HG03108 (cell line): ENCODE measurements at regions not wholly inside any gene's neighbourhood (a gene's known extent, or its start where the extent isn't known, plus 50 kb on each side); places are given as distances from the start of the nearest gene placed in this dataset.
A peak's percentile ranks its signal among the peaks of the same experiment; 100 is the strongest.
"Not testable (repeated sequence)": the region's sequence is repeated elsewhere in the genome, so short reads cannot be mapped to it uniquely, and the experiment has no call there.

Experiments
- ATAC-seq: cut with Tn5 transposase; IDR thresholded peaks from one replicate; pipeline ENCODE4 v1.9.1; 2021; ENCODE audit warnings: moderate library complexity; ENCODE audit not compliant: unreplicated experiment

DNA sequence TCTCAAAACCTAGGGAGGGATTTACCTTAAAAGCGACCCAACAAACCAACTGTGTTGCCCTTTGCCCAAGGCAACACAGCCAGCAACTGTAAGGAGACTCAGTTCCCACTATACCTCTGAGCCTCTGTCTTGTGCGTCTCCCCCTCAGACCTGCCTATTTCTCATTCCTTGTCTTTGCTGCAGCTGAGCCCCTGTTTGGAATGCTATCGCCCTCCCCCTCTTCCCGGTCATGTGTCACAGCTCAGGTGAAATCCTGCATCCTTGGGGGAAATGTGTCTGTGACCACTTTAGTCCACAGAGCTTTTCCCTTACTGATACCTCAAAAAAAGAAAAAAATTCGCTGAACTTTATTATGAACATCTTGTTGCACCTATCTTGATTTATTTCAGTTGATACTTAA, 52.0 kb upstream of the LRIG1 start:
- ATAC-seq = no peak

DNA sequence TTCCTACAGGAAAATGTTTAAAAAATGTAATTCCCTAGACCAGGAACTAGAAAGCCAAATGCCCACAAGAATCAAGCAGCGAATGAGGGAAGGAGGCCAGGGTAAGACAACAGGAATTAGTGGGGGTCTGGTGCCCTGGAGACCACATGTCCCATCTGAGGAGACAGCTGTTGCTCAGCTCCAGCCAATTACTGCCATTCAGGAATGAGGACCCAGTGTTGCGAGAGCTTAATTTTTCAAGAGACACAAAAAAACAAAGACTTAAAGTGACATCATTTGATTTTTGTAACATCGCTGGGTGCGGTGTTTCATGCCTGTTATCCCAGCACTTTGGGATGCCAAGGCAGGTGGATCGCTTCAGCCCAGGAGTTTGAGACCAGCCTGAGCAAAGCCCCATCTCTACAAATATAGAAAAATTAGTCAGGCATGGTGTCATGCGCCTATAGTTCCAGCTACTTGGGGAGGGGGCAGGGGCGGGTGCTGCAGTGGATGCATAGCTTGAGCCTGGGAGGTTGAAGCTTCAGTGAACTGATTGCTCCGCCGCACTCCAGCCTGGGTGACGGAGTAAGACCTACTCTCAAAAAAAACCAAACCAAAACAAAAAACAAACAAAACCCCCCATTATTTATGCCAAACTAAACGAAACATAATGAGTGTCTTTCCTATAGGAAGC, 52.8 kb upstream of the LRIG1 start:
- ATAC-seq = no peak

DNA sequence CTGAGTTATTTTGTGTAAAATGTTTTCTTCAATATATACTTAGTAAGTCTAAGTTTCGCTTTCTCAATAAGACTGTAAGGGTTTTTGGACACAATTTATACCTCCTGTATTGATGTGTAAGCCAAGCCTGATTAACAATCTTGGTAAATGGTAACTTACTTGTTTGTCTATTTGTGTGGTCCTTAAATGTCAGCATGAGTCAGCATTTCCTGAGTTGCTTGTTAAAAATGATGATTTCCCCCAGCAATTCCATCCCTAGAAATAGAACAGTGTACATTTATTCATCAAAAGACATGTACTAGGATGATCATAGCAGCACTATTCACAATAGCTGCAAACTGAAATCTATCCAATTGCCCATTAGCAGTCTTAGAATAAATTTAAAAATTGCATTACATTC, 53.4 kb upstream of the LRIG1 start:
- no peak for ATAC-seq

DNA sequence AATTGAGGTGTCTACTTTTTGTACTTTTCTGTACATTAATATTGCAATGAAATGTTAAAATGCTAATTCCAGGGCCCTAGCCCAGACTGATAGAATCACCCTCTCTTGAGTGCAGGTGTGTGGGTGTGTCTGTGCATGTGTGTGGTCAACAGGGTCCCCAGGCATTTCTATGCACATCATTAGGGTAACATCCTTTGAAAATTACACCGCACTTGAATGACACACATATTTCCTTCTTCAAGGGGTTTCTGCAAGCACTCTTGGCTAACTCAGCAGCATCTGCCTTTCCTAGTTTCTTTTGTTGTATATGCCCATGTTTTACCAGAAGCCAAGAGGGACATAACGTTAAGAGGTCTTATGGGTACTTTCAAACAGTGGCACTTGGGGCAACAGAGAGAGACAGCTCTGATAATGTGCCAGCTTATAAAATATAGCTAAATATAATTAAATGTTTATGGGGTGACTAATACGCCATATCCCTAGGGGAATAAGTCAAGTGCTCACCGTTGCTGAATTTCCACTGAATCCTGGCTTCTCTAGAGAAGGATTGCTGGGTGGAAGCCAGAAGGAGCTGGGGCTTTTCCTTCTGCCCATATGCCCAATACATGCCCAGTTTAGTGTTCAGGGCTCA, 54.5 kb upstream of the LRIG1 start:
- no peak for ATAC-seq

DNA sequence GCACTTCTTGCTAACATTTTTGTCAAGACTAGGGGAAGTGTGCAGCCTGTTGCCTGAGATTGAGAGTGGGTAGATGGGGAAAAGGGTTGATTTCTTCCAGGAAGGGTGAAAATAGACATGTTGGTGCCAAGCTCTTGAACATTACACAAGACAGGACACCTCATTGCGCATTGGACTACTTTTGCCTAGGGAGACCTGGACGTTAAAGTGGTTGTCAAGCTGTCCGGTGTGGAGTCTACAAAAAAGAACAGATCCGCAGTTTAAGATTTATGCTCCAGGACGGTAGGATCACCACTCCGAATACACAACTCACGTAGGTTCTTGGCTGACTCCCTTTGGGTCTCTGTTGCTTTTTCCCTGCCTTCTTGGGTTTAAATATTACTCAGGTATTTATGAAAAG, 56.3 kb upstream of the LRIG1 start:
- ATAC-seq = no peak

DNA sequence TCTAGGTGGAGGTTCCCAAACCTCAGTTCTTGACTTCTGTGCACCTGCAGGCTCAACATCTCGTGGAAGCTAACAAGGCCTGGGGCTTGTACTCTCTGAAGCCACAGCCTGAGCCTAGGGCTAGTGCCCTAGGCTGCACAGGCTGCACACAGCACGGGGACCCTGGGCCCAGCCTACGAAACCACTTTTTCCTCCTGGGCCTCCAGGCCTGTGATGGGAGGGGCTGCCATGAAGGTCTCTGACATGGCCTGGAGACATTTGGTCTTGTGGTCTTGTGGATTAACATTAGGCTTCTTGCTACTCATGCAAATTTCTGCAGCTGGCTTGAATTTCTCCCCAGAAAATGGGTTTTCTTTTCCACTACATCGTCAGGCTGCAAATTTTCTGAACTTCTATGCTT, 59.1 kb upstream of the LRIG1 start:
- not testable (repeated sequence) for ATAC-seq

DNA sequence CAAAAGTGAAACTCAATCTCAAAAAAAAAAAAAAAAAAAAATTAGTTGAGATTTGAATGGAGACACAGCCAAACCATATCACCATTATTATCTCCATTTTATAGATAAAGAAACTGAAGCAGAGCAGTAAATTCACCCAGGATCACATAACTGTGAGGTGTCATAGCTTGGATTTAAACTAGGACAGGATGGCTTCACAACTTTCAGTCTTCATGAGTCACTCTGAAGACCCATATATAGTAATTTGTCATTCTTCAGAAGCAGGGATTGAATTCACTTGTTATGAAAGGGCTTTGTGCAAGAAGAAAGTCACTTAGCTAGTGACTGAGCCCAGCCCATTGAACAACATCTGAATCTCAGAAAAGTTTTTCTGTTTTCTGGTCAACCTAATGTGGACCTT, 60.5 kb upstream of the LRIG1 start:
- ATAC-seq = no peak

DNA sequence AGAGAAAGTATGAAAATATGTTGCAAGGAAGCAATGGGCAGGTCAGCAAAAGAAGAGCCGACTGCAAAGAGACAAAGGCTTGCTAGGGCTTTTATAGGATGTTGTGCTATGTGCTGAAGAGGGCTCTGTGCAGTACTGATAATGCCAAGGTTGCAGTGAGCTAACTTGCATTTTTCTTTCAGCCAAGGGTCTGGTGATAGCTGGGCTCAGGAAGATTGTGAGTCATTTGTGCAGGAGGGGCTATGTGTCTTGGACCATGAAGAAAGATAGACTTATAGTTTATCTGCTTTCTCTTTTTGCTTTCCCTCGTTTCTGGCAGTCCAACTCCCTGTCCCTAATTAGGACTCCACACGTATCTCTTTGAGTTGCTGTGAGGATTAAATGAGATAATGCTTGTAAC, 64.5 kb upstream of the LRIG1 start:
- ATAC-seq = no peak

DNA sequence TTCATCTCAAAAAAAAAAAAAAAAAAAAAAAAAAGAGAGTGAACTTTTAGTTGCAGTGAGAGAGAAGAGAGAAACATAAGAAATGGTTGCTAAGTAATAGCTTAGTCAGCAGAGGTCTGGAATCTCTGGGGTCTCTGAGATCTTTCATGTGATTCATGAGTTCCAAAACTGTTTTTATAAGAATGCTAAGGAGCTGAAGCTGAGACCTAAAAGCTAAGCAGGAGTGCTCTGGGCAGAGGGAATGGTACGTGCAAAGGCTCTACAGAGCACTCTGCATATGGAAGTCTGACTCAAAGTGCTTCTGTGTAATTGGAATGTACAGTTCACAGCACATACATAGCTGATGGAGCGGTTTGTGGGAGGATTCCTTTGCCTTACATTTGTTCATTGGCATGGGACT, 66.3 kb upstream of the LRIG1 start:
- no peak for ATAC-seq

DNA sequence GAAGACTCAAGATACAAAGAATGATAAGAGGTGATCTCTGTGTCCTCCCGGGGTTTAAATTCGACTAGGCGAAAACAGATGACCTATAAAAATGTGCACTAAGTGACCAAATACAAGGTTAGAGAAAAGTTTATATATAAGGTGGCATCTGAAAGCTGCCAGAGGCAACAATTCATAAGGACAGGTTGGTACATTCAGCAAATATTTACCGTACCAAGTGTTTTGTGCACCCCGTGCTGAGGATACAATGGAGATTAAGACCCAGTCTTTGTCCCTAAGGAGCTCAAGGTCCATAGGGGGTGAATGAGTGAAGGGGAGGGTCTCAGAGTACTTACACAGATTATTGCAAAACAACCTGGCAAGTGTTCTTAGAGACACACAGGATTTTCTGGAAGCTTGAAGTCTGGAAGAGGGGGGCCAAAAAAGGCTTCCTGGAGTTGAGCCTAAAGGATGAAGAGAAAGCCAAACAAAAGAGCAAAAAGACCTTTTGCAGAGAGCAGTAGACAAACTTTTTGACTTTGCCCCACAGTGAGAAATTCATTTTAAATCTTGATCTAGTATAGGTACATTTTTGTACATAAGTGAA, 71.4 kb upstream of the LRIG1 start:
- no peak for ATAC-seq

DNA sequence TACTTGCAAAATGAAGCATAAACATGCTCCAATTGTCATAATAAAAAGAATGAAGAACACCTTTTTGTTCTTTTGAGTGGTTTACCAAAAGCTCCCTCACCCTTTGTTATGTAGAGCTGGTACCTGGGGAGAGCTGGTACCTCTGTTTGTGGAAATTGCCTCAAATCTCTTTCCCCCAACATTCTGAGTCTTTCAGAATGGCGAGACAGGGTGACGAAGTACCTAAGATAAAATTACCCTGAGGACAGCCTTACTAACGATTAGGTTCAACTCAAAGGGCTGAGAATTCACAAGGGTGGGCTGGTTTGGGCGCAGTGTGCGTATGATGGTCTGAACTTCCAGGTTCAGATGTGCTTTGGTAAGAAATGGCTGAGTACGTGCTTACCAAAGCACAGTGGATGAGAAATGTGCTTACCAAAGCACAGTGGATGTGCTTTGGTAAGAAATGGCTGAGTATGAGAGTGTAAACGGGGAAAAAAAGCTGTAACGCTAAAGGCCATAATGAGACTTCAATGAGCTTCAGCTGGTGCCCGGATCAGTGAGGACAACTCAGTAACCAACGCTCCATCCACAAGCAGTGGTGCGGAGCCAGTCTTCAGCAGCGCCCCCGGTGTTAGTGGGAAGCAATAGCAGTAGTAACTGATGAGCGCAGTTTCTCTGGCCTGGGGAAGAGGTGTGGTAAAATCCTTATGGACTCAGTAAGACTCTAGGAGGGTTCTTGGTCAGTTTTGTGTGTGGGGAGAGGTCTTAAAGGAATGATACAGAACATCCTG, 72.3 kb upstream of the LRIG1 start:
- no peak for ATAC-seq

DNA sequence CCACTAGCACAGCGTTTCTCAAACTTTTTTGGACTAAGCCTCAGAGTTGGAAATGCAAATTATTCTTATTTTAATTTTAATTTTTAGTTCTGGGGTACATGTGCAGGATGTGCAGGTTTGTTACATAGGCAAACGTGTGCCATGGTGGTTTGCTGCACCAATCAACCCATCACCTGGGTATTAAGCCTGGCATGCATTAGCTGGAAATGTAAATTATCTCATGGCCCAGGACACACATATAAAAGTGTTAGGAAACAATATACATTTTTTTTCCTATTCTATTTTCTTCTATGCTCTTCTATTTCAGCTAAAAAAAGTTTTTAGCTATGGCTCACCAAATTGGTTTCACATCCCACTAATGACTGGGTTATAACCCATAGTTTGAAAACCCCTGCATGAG, 73.3 kb upstream of the LRIG1 start:
- no peak for ATAC-seq

DNA sequence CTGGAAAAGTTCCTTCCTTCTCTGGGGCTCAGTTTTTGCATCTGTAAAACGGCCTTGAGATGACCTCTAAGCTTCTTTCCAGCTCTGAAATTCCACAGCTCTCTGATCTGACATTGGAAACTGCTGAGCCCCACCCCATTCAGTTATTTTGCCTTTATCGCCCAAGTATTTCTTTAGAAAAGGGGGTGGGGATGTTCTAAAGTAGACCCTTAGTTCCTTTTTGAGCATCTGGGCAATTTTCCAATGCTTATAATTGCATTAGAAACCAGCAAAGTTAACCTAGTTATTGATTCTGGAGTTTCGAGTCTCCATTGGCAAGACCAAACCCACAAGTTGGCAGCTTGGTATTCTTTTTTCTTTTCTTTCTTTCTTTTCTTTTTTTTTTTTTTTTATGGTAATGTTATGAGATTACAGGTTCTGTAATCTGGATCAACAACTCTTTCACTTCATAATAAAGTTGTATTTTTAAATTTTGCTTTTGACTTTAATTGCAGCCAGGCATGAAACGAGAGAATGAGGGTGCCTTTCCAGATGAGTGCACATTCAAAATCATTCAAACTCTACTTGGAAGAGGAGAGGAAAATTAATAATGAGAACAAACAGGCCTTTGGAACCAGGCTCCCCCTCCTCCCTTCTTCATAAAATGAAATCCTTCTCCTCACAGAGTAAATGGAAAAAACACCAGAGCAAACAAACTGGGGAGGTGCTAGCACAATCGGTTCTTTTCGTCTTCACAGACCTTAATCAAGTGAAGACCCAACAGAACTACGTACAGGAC, 76.8 kb upstream of the LRIG1 start:
- no peak for ATAC-seq

DNA sequence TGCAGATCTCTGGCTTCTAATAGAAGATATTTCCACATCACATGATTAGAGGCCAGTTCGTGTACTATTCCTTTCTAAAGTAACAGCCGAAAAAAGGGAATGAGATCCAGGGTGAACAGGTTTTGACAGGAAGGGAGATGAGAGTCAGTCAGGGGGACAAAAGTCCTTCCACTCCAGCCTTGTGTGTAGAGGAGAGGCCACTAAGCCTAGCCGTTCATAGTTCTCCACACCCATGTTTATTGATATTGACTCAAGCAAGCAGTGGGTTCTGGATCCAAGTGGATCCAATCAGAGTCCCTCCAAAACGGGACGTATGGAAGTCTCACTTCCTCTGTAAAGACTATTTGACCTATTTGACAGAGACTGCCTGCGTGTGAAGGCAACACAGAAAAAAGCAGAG, 80.4 kb upstream of the LRIG1 start:
- no peak for ATAC-seq

DNA sequence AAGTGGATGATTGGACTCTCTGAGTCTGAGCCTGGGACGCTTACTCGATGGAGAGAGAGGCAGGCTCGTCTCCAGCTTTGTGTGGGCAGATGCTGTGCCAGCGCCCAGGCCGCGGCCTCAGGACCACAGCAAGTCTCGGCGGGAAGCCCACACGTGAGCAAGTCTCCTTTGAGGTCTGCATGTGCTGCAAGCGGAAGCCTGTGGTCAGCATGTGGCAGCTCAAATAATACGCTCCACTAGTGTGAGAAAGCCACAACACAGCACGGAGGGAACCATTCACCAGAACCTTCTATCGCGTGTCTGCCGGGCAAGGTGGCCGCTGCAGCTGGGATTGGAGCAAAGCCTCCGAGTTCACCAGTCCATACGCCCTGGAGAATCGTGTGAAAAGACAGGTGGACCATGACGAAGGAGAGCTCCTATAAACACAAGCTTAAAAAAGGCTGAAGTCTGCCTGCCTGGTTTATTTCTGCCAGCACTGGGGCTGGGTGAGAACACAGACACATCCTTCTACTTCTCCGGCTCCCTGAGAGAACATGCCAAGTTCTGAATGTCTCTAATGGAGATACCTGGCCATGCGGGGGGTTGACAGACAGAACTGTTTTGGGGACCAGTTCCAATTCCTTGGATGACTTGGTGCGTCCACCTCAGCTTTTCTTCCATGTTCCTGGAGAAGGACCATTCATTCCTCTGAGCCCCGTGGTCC, 82.0 kb upstream of the LRIG1 start:
- peak; percentile 91 for ATAC-seq

DNA sequence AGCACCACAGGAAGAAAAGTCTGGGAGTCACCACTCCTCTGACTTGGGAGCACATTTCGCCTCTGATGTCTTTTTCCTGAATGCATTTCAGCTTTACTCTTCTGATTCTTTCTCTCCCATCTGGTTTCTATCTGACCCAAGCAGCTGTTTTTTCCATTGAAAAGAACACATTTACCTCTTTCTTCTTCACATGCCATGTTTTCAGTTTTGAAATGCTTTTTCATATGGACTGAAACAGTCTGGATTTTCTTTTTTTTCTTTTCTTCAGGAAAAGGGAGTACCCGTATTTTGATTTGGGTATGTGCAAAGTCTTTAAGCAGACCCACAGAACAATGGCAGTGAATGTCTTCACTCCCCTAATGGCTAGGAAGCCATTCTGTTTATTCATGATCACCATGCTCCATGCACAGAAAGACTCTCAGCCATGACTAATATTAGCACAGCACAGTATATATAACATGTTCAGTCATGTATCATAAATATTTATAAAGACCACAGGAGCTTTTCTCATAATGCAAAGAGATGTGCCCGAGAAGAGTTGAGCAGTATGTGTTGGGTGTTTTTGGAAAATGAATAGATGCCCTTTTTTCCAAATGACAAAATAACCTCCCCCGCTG, 82.7 kb upstream of the LRIG1 start:
- no peak for ATAC-seq

DNA sequence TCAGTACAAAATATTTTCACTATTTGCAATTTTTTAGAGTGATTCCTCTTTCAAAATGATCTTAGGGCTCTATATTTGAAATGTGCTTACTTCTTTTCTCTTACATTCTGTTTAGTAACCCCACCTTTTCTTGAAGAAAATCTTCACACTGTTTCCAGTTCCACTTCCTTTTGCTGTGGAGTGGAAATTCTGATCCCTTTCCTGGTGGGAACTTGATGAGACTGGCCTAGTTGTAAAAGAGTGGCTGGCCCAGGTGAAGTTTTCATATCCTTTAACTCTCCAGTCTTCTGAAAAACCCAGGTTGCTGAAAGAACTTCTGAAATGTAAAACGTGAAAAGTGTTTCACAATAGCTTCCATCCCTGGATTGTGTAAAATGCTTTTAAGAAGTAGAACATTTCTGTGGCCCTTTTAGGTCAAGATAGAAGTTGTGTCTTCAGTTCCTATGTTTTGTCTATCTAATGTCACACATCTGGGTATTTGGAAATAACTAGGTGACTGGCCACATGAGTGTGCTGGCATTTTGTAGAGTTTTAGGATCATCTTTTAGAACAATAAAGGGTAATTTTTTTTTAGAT, 84.8 kb upstream of the LRIG1 start:
- no peak for ATAC-seq

DNA sequence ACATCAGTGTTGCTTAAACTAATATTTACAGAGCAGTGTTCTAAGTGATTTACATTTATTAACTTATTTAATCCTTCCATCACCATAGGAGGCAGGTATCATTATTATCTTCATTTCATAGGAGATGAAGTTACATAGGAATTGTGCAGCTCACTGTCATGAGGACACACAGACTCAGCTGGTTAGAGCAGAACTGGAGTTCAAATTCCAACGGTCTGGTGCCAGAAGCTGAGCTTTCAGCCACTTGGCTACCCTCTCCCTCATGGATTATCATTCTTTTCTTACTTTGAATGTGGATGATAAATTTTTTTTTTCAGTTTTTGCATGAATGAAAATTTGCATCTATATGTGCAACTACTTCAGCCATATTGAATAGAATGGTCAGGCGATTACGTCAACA, 86.0 kb upstream of the LRIG1 start:
- no peak for ATAC-seq

DNA sequence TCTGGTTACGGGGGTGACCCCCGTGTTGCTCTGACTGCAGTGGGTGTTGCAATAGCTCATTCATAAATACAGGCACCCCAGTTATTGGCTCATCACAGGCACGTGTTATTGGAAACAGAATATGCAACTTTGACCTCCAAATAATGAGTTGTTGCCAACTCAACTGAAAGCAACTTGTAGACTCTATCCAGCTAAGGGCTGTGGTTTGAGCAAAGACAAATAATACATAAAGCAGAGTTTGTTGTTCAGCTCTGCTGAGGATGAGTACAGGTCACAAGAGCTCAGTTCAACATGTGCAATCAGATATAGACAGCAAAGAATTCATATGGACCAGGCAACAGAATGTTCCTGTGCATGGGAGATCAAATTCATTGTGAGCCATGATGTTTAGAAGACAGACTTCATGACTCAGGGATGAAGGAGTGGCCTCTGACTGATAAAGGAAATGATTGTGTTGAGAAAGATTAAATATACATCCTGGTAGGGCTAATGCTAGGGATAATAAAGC, 87.6 kb upstream of the LRIG1 start:
- ATAC-seq = no peak
